H9 (cell line): ENCODE measurements at regions not wholly inside any gene's neighbourhood (a gene's known extent, or its start where the extent isn't known, plus 50 kb on each side); places are given as distances from the start of the nearest gene placed in this dataset.

Experiments
- DNase-seq: peaks from one replicate; pipeline ENCODE4 v3.0.0-alpha.2; 2017
- H2AFZ ChIP-seq: one replicate; pipeline ENCODE4 v1.6.1; 2013; ENCODE audit warnings: mild to moderate bottlenecking, low read length, control low read depth, moderate library complexity
- H2AK5ac ChIP-seq: 2 replicates; pipeline ENCODE4 v1.6.1; 2013; ENCODE audit warnings: low read length, control low read depth, mixed read lengths; ENCODE audit not compliant: insufficient read length
- H2BK120ac ChIP-seq: one replicate; pipeline ENCODE4 v1.6.1; 2013; ENCODE audit warnings: low read depth, mild to moderate bottlenecking, low read length, control low read depth, inconsistent platforms; ENCODE audit not compliant: poor library complexity, severe bottlenecking
- H2BK12ac ChIP-seq: 2 replicates; pipeline ENCODE4 v1.6.1; 2013; ENCODE audit warnings: low read length, control low read depth, mixed read lengths, low read depth; ENCODE audit not compliant: insufficient read length
- H2BK15ac ChIP-seq: 2 replicates; pipeline ENCODE4 v1.6.1; 2013; ENCODE audit warnings: low read depth, low read length, control low read depth
- H2BK20ac ChIP-seq: one replicate; pipeline ENCODE4 v1.6.1; 2013; ENCODE audit warnings: low read depth, mild to moderate bottlenecking, low read length, control low read depth, inconsistent platforms; ENCODE audit not compliant: poor library complexity, severe bottlenecking
- H2BK5ac ChIP-seq: 2 replicates; pipeline ENCODE4 v1.6.1; 2013; ENCODE audit warnings: low read length, control low read depth, mixed read lengths; ENCODE audit not compliant: insufficient read length
- H3K14ac ChIP-seq: 2 replicates; pipeline ENCODE4 v1.6.1; 2013; ENCODE audit warnings: low read length, control low read depth; ENCODE audit not compliant: insufficient read depth
- H3K18ac ChIP-seq: 2 replicates; pipeline ENCODE4 v1.6.1; 2013; ENCODE audit warnings: low read depth, mild to moderate bottlenecking, mixed read lengths, low read length, control low read depth; ENCODE audit not compliant: insufficient read length
- H3K23ac ChIP-seq: 2 replicates; pipeline ENCODE4 v1.6.1; 2013; ENCODE audit warnings: low read length, control low read depth, mixed read lengths, low read depth; ENCODE audit not compliant: insufficient read length
- H3K23me2 ChIP-seq: 2 replicates; pipeline ENCODE4 v1.6.1; 2013; ENCODE audit warnings: low read depth, mild to moderate bottlenecking, mixed read lengths, low read length, control low read depth; ENCODE audit not compliant: insufficient read length, poor library complexity, severe bottlenecking
- H3K27ac ChIP-seq: 2 replicates; pipeline ENCODE4 v1.5.1; 2013; ENCODE audit warnings: low read length, control low read depth, mixed read lengths, low read depth; ENCODE audit not compliant: insufficient read length
- H3K27me3 ChIP-seq: 2 replicates; pipeline ENCODE4 v1.6.1; 2013; ENCODE audit warnings: low read length, control low read depth, inconsistent platforms; ENCODE audit not compliant: insufficient read depth
- H3K4ac ChIP-seq: 2 replicates; pipeline ENCODE4 v1.6.1; 2013; ENCODE audit warnings: low read depth, mild to moderate bottlenecking, control low read depth, inconsistent platforms, low read length, moderate library complexity
- H3K4me1 ChIP-seq: 2 replicates; pipeline ENCODE4 v1.6.1; 2013; ENCODE audit warnings: low read length, control low read depth, inconsistent platforms; ENCODE audit not compliant: insufficient read depth
- H3K4me2 ChIP-seq: 2 replicates; pipeline ENCODE4 v1.6.1; 2013; ENCODE audit warnings: low read length, control low read depth, mixed read lengths; ENCODE audit not compliant: insufficient read length, insufficient read depth
- H3K56ac ChIP-seq: 2 replicates; pipeline ENCODE4 v1.6.1; 2013; ENCODE audit warnings: low read depth, mild to moderate bottlenecking, mixed read lengths, low read length, control low read depth; ENCODE audit not compliant: insufficient read length
- H3K79me1 ChIP-seq: 2 replicates; pipeline ENCODE4 v1.6.1; 2013; ENCODE audit warnings: low read depth, mild to moderate bottlenecking, moderate library complexity, low read length, control low read depth, inconsistent platforms; ENCODE audit not compliant: insufficient read depth, poor library complexity, severe bottlenecking
- H3K79me2 ChIP-seq: 2 replicates; pipeline ENCODE4 v1.6.1; 2013; ENCODE audit warnings: low read length, control low read depth, inconsistent platforms; ENCODE audit not compliant: insufficient read depth
- H3K9ac ChIP-seq: 2 replicates; pipeline ENCODE4 v1.6.1; 2013; ENCODE audit warnings: low read length, control low read depth, mixed read lengths; ENCODE audit not compliant: insufficient read length; ENCODE audit errors: extremely low read depth
- H3K9me3 ChIP-seq: one replicate; pipeline ENCODE4 v1.6.1; 2013; ENCODE audit warnings: low read depth, low read length, inconsistent platforms; ENCODE audit not compliant: control insufficient read depth
- H3T11ph ChIP-seq: one replicate; pipeline ENCODE4 v1.6.1; 2013; ENCODE audit warnings: mild to moderate bottlenecking, low read length, control low read depth, inconsistent platforms
- H4K20me1 ChIP-seq: one replicate; pipeline ENCODE4 v1.6.1; 2013; ENCODE audit not compliant: control insufficient read depth, insufficient read length, insufficient read depth
- H4K5ac ChIP-seq: 2 replicates; pipeline ENCODE4 v1.6.1; 2013; ENCODE audit warnings: low read depth, mild to moderate bottlenecking, mixed read lengths, low read length, control low read depth; ENCODE audit not compliant: insufficient read length
- H4K8ac ChIP-seq: replicated peaks from 2 replicates; pipeline ENCODE4 v1.6.1; 2013; ENCODE audit warnings: low read length, control low read depth, mixed read lengths, low read depth; ENCODE audit not compliant: insufficient read length
- H4K91ac ChIP-seq: 2 replicates; pipeline ENCODE4 v1.6.1; 2013; ENCODE audit warnings: low read depth, mild to moderate bottlenecking, moderate library complexity, mixed read lengths, low read length, control low read depth; ENCODE audit not compliant: insufficient read length
- H3K27ac Mint-ChIP-seq, 3 experiments: 2 replicates in 2 of 3; 3 replicates in 1 of 3; pipeline ENCODE4 v1.8.0; 2020 to 2021; ENCODE audit warnings: mixed read lengths in 3 of 3, mild to moderate bottlenecking in 1 of 3, moderate library complexity in 1 of 3
- H3K27me3 Mint-ChIP-seq: 2 replicates; pipeline ENCODE4 v1.8.0; 2021; ENCODE audit warnings: low read depth, mild to moderate bottlenecking, moderate library complexity, mixed read lengths
- H3K36me3 Mint-ChIP-seq, 3 experiments: 2 replicates in 2 of 3; 3 replicates in 1 of 3; pipeline ENCODE4 v1.8.0; 2020 to 2021; ENCODE audit warnings: low read depth in 3 of 3, mixed read lengths in 3 of 3; ENCODE audit not compliant: insufficient read depth in 1 of 3
- H3K4me1 Mint-ChIP-seq, 2 experiments: 2 replicates each; pipeline ENCODE4 v1.8.0; 2020; ENCODE audit warnings: mixed read lengths in 2 of 2
- H3K4me3 Mint-ChIP-seq, 2 experiments: 2 replicates in 1 of 2; 3 replicates in 1 of 2; pipeline ENCODE4 v1.8.0; 2020 to 2021; ENCODE audit warnings: mild to moderate bottlenecking in 2 of 2, mixed read lengths in 2 of 2, moderate library complexity in 1 of 2
- H3K9me3 Mint-ChIP-seq, 2 experiments: 2 replicates in 1 of 2; 3 replicates in 1 of 2; pipeline ENCODE4 v1.8.0; 2020; ENCODE audit warnings: mild to moderate bottlenecking in 2 of 2, mixed read lengths in 2 of 2, moderate library complexity in 1 of 2
- WGBS: extraction: QIAGEN DNeasy Blood & Tissue Kit; methylation state at CpG from one replicate; pipeline ENCODE4 v1.1.7; 2013; ENCODE audit warnings: missing lambda C conversion rate, low lambda C conversion rate, mixed read lengths; ENCODE audit not compliant: insufficient read length; ENCODE audit errors: extremely low coverage; 5-methylcytosine and 5-hydroxymethylcytosine counted together
- TF ChIP-seq, protein P1 (sequence below): fragments of 200-600 bp; sonication (generic); conservative IDR thresholded peaks from 3 replicates; pipeline ENCODE4 v1.8.0; 2021; ENCODE audit warnings: antibody characterized with exemption, mild to moderate bottlenecking

DNA sequence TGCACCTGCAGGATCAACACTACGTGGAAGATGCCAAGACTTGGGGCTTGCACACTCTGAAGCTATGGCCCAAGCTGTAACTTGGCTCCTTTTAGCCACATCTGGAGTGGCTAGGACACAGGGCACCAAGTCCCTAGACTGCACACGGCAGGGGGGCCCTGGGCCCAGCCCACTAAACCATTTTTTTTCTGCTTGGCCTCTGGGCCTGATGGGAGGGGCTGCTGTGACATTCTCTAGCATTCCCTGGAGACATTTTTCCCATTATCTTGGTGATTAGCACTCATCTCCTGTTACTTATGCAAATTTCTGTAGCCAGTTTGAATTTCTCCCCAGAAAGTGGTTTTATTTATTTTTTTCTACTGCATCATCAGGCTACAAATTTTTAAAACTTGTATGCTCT lies 1080.7 kb downstream of the LRFN5 start:
- Histone ChIP-seq H3K79me2 (no peaks in the 10 kb centered on the region), H3K9ac (no peak overlapping the region), H3T11ph (no peak overlapping the region), H3K23me2 (no peaks in the 10 kb centered on the region), H2BK120ac (no peak overlapping the region), H3K27ac (no peak overlapping the region), H3K79me1 (no peaks in the 10 kb centered on the region), H3K9me3 (no peaks in the 10 kb centered on the region), H3K4me1 (0 out of 2 replicates have a peak, but pooled peaks cover 3% of the 10 kb centered on the region), H2AK5ac (no peak overlapping the region), H3K14ac (no peak overlapping the region), H3K27me3 (no peaks in the 10 kb centered on the region), H3K4ac (no peak overlapping the region), H3K18ac (no peak overlapping the region), H3K23ac (no peak overlapping the region), H3K4me2 (no peak overlapping the region), H4K5ac (no peak overlapping the region), H2BK20ac (no peak overlapping the region), H2BK5ac (no peak overlapping the region), H4K91ac (no peak overlapping the region), H2AFZ (no peak overlapping the region), H4K20me1 (no peaks in the 10 kb centered on the region), H4K8ac (no peak overlapping the region), H2BK12ac (no peak overlapping the region), H2BK15ac (no peak overlapping the region), H3K56ac (no peak overlapping the region)
- H3K4me1 Mint-ChIP-seq, result peaks cover 9 to 11% of the 10 kb centered on the region in 2 experiments
- WGBS, result no CpG with 5 or more reads among the region's 2 CpGs
- H3K9me3 Mint-ChIP-seq, result peaks cover 0 to 8% of the 10 kb centered on the region in 2 experiments; a peak in 1 of 5 replicates
- peak; percentile 74 for DNase-seq
- TF ChIP-seq, protein P1, sequence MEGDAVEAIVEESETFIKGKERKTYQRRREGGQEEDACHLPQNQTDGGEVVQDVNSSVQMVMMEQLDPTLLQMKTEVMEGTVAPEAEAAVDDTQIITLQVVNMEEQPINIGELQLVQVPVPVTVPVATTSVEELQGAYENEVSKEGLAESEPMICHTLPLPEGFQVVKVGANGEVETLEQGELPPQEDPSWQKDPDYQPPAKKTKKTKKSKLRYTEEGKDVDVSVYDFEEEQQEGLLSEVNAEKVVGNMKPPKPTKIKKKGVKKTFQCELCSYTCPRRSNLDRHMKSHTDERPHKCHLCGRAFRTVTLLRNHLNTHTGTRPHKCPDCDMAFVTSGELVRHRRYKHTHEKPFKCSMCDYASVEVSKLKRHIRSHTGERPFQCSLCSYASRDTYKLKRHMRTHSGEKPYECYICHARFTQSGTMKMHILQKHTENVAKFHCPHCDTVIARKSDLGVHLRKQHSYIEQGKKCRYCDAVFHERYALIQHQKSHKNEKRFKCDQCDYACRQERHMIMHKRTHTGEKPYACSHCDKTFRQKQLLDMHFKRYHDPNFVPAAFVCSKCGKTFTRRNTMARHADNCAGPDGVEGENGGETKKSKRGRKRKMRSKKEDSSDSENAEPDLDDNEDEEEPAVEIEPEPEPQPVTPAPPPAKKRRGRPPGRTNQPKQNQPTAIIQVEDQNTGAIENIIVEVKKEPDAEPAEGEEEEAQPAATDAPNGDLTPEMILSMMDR, result no peak
- H3K27ac Mint-ChIP-seq, result peak overlapping the region in 2 of 3 experiments; percentile 5 to 50; a peak in 2 of 7 replicates
- H3K4me3 Mint-ChIP-seq, result no peak overlapping the region
- peaks cover 0 to 10% (median 2%) of the 10 kb centered on the region in 3 experiments; a peak in 3 of 7 replicates for H3K36me3 Mint-ChIP-seq
- H3K27me3 Mint-ChIP-seq, result no peaks in the 10 kb centered on the region
